C4-2B (cell line): ENCODE measurements at regions not wholly inside any gene's neighbourhood (a gene's known extent, or its start where the extent isn't known, plus 50 kb on each side); places are given as distances from the start of the nearest gene placed in this dataset.

ENCODE experiments used
- CTCF ChIP-seq: fragments of 450-650 bp; conservative IDR thresholded peaks from 2 replicates; pipeline ENCODE4 v1.5.1; 2017; ENCODE audit warnings: mild to moderate bottlenecking
- ZFX ChIP-seq: fragments of 450-650 bp; IDR thresholded peaks from 2 replicates; pipeline ENCODE4 v1.6.1; 2017

GRCh38 chr3:707041-707440 lies 385.8 kb upstream of the CNTN6 start:
- TF ChIP-seq CTCF: no peak
- TF ChIP-seq ZFX: no peak
